ENCODE measurements at regions not wholly inside any gene's neighbourhood (a gene's known extent, or its start where the extent isn't known, plus 50 kb on each side); places are given as distances from the start of the nearest gene placed in this dataset.

DNA sequence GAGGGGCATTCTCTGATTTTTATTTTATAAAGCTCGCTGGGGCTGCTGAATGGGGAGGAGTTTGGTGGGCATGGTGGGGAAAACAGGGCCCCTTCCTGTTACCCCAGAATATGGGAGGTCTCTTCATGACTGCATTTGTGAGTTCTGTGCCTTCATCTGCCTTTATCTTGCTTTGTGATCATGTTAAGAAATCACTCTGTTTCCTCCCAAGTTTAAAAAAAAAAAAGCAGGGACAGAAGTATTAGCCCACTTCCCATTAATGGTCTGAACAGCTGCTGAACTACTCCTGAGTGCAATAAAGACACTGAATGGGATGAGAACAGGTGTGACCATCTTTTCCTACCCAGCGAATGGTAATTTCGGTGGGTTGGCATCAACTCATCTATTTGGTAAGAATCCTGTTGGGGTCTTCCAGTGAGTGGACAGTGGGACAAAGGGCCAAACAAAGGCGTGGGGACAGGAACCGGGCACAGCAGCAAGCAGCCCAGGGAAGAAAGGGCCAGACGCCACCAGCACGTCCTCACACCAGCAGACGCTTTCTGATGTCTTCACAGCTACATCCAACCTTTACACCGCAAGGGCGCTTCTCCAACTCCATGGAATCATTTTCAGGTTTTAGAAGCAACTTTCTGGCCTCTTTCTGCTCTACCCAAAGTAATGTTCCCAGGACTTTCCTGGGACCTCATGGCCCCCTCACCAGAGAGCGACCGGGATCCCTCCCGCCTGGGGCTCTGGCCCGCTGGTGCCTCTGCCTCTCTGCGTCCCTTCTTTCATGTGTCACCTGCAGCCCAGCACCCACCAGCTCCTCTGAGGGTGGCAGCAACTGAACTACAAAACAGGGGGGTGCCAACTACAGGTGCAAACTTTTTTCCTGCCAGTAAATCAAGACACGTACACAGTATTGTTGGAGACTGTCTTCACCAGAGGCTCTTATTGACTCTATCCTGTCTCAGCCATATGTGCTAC lies 160.2 kb downstream of the ADSS2 start:
- TF ChIP-seq ZNF274 (IDR thresholded peaks at IDR 0.05; ENCODE audit: low read depth, low read length) = no peak
- no peak for TF ChIP-seq YY1 (IDR thresholded peaks at IDR 0.05; ENCODE audit: insufficient read depth, insufficient read length)
- no peak for TF ChIP-seq SUZ12 (IDR thresholded peaks at IDR 0.05; ENCODE audit: extremely low read depth, insufficient read depth, insufficient read length)

All from NT2/D1 (cell line).